Coronary artery (tissue), 2 donors: ENCODE measurements at regions not wholly inside any gene's neighbourhood (a gene's known extent, or its start where the extent isn't known, plus 50 kb on each side); places are given as distances from the start of the nearest gene placed in this dataset.

Experiments used
- DNase-seq: peaks from one replicate; pipeline ENCODE4 v3.0.0-alpha.2; 2017; ENCODE audit warnings: low spot score
- H3K27ac ChIP-seq, 2 donors: fragments of 200-600 bp; sonication (generic); one replicate each; pipeline ENCODE4 v1.5.1; 2016 to 2019
- H3K4me3 ChIP-seq: fragments of 200-600 bp; sonication (generic); 2 replicates; pipeline ENCODE4 v1.5.1; 2016; ENCODE audit warnings: mild to moderate bottlenecking, moderate library complexity
- CTCF ChIP-seq: fragments of 200-600 bp; sonication (generic); IDR thresholded peaks from one replicate; pipeline ENCODE4 v1.5.1; 2019; ENCODE audit warnings: antibody characterized with exemption

- H3K4me3 ChIP-seq = no peak overlapping the region
- DNase-seq = no peak
- H3K27ac ChIP-seq = no peak overlapping the region
- no peak for TF ChIP-seq CTCF
These were observed 226.7 kb upstream of the PKDCC start for GRCh38 chr2:41821167-41821566.

GRCh38 chr2:41826921-41827320, 220.9 kb upstream of the PKDCC start:
- no peak overlapping the region for H3K4me3 ChIP-seq
- no peak overlapping the region for H3K27ac ChIP-seq
- no peak for TF ChIP-seq CTCF
- no peak for DNase-seq

- no peak overlapping the region for H3K27ac ChIP-seq
- DNase-seq = no peak
- no peak overlapping the region for H3K4me3 ChIP-seq
- no peak for TF ChIP-seq CTCF
These were observed 220.4 kb upstream of the PKDCC start for GRCh38 chr2:41827354-41827971.

GRCh38 chr2:41828052-41828643, 219.7 kb upstream of the PKDCC start:
- TF ChIP-seq CTCF = no peak
- H3K4me3 ChIP-seq = no peak overlapping the region
- no peak for DNase-seq
- H3K27ac ChIP-seq = no peak overlapping the region

- TF ChIP-seq CTCF = no peak
- Histone ChIP-seq H3K27ac (no peak overlapping the region), H3K4me3 (no peak overlapping the region)
- DNase-seq = no peak
These were observed 218.8 kb upstream of the PKDCC start for GRCh38 chr2:41829052-41829451.

GRCh38 chr2:41830600-41830999, 217.2 kb upstream of the PKDCC start:
- no peak for DNase-seq
- Histone ChIP-seq H3K4me3 (no peak overlapping the region), H3K27ac (no peak overlapping the region)
- no peak for TF ChIP-seq CTCF

GRCh38 chr2:41832218-41832617, 215.6 kb upstream of the PKDCC start:
- no peak overlapping the region for H3K27ac ChIP-seq
- H3K4me3 ChIP-seq = no peak overlapping the region
- DNase-seq = no peak
- no peak for TF ChIP-seq CTCF
